DMS114 treated with DMSO at 0.1 percent for 48 hours (cell line): ENCODE measurements at regions not wholly inside any gene's neighbourhood (a gene's known extent, or its start where the extent isn't known, plus 50 kb on each side); places are given as distances from the start of the nearest gene placed in this dataset.
"Not testable (repeated sequence)": the region's sequence is repeated elsewhere in the genome, so short reads cannot be mapped to it uniquely, and the experiment has no call there.

Experiments used
- DNase-seq: peaks from one replicate; lab custom pipeline; 2025; ENCODE audit not compliant: unreplicated experiment; lab: John Stamatoyannopoulos, UW

DNA sequence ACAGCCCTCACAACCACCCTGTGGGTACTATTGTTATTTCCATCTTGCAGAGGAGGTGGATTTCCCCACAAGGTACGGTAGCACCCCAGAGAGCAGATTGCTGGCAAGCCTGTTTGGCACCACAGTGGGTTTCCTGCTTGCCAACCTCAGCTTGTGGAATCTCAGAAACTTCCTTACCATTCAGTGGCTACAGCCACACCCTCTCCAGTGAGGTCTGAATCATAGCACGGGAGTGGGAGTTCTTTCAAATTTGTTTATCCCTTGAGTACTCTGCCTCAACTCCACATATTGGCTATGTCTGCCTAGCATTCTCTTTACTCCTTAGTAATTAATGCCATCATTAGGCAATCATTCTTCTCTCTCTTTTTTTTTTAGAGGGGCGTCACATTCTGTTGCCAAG is 162.1 kb downstream of the PTPRU start:
- no peak for DNase-seq

DNA sequence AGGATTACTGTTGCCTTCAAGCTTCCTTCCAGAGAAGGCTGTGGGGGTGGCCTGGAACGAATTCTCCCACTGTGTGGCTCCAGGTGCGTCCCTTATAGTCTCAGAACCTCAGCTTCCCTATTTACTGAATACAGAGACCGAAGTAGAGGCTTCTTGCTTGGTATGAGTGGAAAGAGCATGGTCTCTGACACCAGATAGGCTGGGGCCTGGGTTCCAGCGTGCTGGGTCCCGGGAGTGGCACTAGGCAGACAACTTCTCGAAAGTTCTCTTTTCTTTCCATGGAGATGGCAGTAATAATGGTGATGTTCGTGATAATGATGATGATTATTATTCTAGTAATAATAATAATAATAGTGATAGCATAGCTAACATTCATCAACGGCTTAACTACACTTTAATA is 161.7 kb downstream of the PTPRU start:
- no peak for DNase-seq

- DNase-seq: no peak
Measured at GRCh38 chr1:29397256-29397590, 160.9 kb downstream of the PTPRU start.

DNA sequence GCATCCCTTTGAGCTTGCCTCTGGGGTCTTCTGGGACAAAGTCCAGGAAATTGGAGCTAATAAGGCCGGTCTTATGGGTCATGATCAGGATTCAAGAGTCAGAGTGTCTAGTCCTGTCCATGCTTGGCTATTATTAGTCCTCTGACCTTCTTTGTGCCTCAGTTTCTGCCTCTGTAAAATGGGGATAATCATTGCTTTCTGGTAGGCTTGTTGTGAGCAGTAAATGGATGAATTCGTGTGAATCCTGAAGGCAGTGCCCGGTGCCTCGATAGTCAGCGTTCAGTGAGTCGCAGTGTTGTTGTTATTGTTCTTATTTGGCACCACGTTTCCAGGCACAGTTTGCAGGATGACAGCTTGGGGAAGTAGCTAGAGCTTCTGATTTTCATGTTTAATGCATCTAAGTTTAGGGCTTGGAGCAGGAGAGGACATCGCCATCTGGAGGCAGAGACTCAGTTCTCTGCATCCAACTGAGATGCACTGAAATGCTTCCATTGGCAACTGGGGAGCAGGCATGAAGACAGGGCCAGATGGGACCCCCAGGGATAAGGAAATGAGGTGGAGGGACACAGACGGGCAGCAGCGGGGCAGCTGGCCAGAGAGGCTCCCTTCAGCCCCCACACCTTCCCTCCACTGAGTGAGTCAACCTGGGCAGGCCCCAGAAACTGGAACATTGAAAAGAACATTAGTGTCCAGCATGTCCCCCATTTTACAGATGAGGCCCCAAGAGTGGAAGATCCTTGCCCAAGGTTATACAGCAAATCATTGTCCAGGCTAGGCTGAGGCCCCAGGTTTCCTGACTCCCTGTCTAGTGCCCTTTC is 160.3 kb downstream of the PTPRU start:
- DNase-seq: no peak

GRCh38 chr1:29395736-29396437 is 159.6 kb downstream of the PTPRU start:
- DNase-seq: no peak

GRCh38 chr1:29394521-29395225 is 158.4 kb downstream of the PTPRU start:
- no peak for DNase-seq

GRCh38 chr1:29393451-29393826 is 157.1 kb downstream of the PTPRU start:
- no peak for DNase-seq

- no peak for DNase-seq
Measured at GRCh38 chr1:29392486-29393450, 156.4 kb downstream of the PTPRU start.

DNA sequence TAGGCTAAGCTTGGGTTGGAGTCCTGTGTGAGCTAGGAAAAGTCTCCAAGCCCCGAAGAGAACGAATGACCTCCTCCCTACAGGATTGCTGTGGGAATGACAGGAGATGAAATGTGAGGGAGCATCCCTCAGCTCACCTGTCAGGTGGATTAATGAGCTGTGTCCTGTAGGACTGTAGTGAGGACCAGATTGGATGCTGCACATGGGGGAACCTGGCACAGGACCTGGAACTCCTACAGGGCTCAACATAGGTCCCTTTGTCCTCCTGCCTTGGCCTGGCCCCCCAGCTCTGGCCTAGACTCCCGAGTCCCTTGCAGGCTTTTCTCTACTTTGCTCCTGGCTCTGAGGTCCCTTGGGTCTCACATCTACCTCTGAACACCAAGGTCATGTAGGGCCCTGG is 155.7 kb downstream of the PTPRU start:
- no peak for DNase-seq

DNA sequence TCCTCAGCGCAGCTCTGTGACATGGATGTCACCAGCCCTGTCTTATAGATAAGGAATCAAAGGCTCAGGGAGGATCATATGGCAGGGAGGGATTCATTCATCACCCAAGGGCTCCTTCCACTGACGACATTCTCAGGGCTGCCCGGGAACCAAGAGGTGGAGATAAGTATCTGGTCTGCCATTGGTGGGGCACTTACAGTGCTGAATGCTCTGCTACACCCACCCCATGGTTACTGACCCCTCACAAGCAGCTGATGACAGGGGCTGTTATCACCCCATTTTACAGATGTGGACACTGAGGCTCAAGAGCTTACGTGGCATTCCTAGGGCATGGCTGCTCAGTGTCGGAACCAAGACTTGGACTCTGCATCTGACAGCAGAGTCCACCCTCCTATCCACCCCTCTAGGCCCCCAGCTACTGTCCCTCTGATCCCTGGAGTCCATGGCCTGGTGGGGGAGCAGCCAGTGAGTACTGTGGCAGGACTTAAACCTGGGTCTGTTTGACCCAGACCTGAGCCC is 155.1 kb downstream of the PTPRU start:
- no peak for DNase-seq

DNA sequence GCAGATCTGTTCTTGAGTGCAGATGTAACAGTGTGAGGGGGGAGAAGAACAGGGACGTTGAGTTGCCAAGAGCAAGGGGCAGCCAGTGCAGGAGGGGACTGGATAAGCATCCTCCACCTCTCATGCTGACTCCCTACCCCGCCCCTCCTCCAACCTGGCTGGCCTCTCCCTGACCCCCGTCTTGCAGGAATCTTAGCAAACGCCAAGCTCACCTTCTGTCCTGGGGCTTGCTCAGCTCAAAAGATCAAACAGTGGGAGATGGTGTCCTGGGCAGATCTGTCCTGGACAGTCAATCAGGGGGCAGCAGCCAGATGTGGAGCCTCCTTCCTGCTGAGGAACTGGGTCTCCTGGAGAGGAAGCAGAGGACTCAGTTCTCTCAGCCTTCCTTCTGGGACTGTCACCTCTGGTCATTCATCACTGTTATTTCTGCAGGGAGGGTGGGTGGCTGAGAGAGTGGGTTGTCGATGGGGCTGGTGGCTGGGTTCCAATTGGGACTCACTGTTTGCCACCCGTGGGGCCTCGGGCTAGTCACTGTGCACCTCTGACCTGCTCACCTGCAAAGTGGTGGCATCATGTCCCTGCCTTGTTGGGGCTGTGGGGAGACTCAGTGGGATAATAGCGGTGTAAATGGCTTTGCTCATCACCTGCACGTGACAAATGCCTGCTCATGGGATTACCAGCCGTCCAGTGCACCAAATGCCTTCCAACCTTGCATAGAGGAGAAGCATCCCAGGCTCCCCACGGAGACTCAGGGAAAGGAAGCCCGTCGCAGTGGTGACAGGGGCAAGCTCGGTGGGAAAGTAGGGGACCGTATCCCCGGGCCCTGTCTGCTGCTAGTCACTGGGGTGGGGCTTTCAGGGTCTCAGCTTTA is 154.4 kb downstream of the PTPRU start:
- DNase-seq: no peak

- no peak for DNase-seq
Measured at GRCh38 chr1:29390075-29390474, 153.8 kb downstream of the PTPRU start.

DNA sequence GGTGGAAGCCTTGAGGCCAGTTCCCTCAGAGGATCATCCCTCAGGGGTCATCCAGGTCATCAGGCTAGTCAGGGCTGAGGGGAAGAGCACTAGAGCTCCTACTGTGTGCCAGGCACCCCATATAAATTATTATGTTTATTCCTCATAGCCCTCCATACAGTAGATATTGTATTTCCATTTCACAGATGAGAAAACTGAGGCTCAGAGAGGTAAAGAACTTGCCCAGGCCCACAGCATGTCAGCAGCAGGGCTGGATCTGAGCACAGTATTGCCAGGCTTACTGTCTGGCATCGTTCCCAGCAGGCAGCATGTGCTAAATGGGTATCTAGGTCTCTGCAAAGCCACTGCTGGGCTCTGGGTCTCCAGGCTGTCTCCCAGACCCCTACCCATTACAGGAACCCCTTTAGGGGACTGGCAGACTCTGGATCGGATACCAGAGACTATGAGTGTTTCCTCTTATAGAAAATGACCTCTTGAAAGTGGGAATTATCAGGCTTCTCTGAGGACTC is 153.3 kb downstream of the PTPRU start:
- no peak for DNase-seq

GRCh38 chr1:29388884-29389283 is 152.6 kb downstream of the PTPRU start:
- no peak for DNase-seq

- no peak for DNase-seq
Measured at GRCh38 chr1:29388170-29388569, 151.8 kb downstream of the PTPRU start.

GRCh38 chr1:29387210-29387609 is 150.9 kb downstream of the PTPRU start:
- DNase-seq: no peak

DNA sequence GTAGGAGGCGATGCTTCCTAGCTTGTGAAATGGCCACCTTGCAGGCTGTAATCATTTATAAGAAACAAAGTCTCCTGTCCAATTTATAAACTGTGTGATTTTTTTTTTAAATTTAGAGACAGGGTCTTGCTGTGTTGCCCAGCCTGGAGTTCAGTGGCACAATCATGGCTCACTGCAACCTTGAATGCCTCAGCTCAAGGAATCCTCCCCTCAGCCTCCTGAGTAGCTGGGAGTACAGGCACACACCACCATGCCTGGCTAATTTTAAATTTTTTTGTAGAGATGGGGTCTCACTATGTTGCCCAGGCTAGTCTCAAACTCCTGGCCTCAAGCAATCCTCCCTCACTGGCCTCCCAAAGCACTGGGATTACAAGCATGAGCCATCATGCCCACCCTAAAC is 150.1 kb downstream of the PTPRU start:
- DNase-seq: not testable (repeated sequence)

DNA sequence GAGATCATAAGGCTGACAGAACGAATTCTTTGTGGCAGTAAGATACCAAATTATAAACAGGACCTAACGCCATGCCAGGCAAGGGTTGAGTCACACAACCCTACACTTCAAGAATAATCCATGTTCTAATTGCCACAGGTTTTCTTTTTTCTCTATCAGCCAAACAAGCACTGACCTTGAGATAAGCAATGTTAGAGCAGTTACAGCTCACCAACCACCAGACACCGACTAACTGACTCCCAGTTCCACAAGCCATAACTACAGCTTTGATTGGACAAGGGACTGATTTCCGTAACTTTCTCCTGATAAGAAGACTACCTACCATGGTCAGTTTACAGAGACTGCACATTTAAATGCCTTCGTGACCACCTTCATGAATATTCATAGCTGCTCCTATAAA is 149.6 kb downstream of the PTPRU start:
- no peak for DNase-seq

DNA sequence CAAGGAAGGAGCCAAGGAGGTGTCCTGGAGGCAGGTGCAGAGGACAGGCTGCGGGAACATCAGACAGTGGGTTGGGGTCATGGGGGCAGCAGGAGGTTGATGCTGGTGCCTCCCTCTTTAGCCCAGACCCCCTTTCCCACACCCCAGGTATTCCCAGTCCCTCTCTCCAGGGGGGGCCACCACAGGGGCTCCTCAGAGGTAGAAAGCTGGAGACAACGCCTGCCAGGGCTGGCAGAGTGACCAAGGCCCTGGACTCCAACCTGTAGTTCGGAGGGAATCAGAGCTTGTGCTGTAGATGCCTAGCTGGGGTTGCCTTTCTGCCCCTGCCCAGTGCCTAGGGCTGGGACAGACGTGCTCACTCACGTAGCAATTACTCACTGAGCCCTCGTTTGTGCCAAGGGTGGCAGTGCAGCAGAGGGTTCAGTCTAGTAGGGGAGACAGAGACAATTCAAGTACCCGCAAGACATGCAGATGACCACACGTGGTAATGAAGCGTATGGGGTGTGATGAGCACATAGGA is 148.2 kb downstream of the PTPRU start:
- no peak for DNase-seq
